Panc1 (cell line): ENCODE measurements at regions not wholly inside any gene's neighbourhood (a gene's known extent, or its start where the extent isn't known, plus 50 kb on each side); places are given as distances from the start of the nearest gene placed in this dataset.
"Not testable (repeated sequence)": the region's sequence is repeated elsewhere in the genome, so short reads cannot be mapped to it uniquely, and the experiment has no call there.

Experiments used
- ATAC-seq: fragments of 200-7000 bp; cut with Tn5 transposase; 2 replicates; pipeline ENCODE4 v1.9.1; 2020; ENCODE audit warnings: mild to moderate bottlenecking, moderate library complexity
- BruUV-seq: library from RNA; stranded (reverse); fragments of 400-500 nt; replicated peaks from 2 replicates; lab custom pipeline; 2021; lab: Mats Ljungman, UMichigan
- CTCF ChIA-PET: fragments of 300-600 bp; sonication (Branson Sonifier 250); formaldehyde crosslinking; loops from one replicate; lab custom pipeline; 2022; ENCODE audit warnings: antibody characterized with exemption; lab: Charles Lee
- POLR2A ChIA-PET: fragments of 300-600 bp; sonication (Branson Sonifier 250); formaldehyde crosslinking; loops from one replicate; lab custom pipeline; 2022; ENCODE audit warnings: antibody characterized with exemption; lab: Charles Lee
- DNase-seq: peaks from one replicate; pipeline ENCODE4 v3.0.0-alpha.2; 2010; ENCODE audit warnings: low read depth, low spot score
- H3K27ac ChIP-seq: 2 replicates; pipeline ENCODE4 v1.5.1; 2011; ENCODE audit warnings: mild to moderate bottlenecking, low read length, inconsistent platforms
- H3K27me3 ChIP-seq: fragments of 200-500 bp; sonication (Bioruptor generic); 2 replicates; pipeline ENCODE4 v1.6.0; 2014; ENCODE audit warnings: low read length, inconsistent platforms; ENCODE audit not compliant: control insufficient read depth, insufficient read depth
- H3K36me3 ChIP-seq: fragments of 200-500 bp; sonication (Bioruptor generic); 2 replicates; pipeline ENCODE4 v1.5.1; 2014; ENCODE audit warnings: inconsistent platforms, mild to moderate bottlenecking, low read length, moderate library complexity; ENCODE audit not compliant: control insufficient read depth, insufficient read depth
- H3K4me1 ChIP-seq: 2 replicates; pipeline ENCODE4 v1.5.1; 2011; ENCODE audit warnings: inconsistent platforms, mild to moderate bottlenecking, low read length, moderate library complexity; ENCODE audit not compliant: control insufficient read depth, insufficient read depth
- H3K4me3 ChIP-seq, 2 experiments: 2 replicates each; pipeline ENCODE4 v1.5.1; 2011 to 2012; ENCODE audit warnings: low read depth in 2 of 2, low read length in 2 of 2, mild to moderate bottlenecking in 2 of 2, inconsistent platforms in 1 of 2, moderate library complexity in 1 of 2
- H3K9me3 ChIP-seq: fragments of 200-500 bp; sonication (Bioruptor generic); 2 replicates; pipeline ENCODE4 v1.5.1; 2014; ENCODE audit warnings: low read depth, mild to moderate bottlenecking, inconsistent platforms, low read length, moderate library complexity; ENCODE audit not compliant: control insufficient read depth, insufficient read depth
- POLR2AphosphoS5 ChIP-seq: IDR thresholded peaks from 2 replicates; pipeline ENCODE4 v1.6.1; 2012; ENCODE audit warnings: mild to moderate bottlenecking, low read depth, low read length, moderate library complexity
- REST ChIP-seq, 2 experiments: IDR thresholded peaks; 2 replicates each; pipeline ENCODE4 v1.6.1; 2011 to 2012; ENCODE audit warnings: low read depth in 2 of 2, control low read depth in 1 of 2, low read length in 1 of 2, mild to moderate bottlenecking in 1 of 2, moderate library complexity in 1 of 2; ENCODE audit not compliant: insufficient read depth in 1 of 2
- SIN3A ChIP-seq: IDR thresholded peaks from 2 replicates; pipeline ENCODE4 v1.6.1; 2012; ENCODE audit warnings: low read depth, mild to moderate bottlenecking, low read length, moderate library complexity, borderline replicate concordance; ENCODE audit not compliant: insufficient read depth
- TCF7L2 ChIP-seq: IDR thresholded peaks from 2 replicates; pipeline ENCODE4 v1.6.1; 2011; ENCODE audit warnings: mild to moderate bottlenecking, low read depth, low read length, inconsistent platforms
- in situ Hi-C: cut with HindIII; loops from 2 replicates; pipeline ENCODE4 v1.10.0; 2016; ENCODE audit warnings: low sequenced_read_pairs, low pct_unique_long_range_greater_than_20kb
- intact Hi-C: fragments of 100-400 bp; cut with micrococcal nuclease; formaldehyde crosslinking; loops from one replicate; pipeline ENCODE4 v1.10.0; 2022; ENCODE audit not compliant: unreplicated experiment
- TF ChIP-seq, protein P1 (sequence below): fragments of 450-650 bp; IDR thresholded peaks from 2 replicates; pipeline ENCODE4 v1.5.1; 2017; ENCODE audit warnings: mild to moderate bottlenecking

DNA sequence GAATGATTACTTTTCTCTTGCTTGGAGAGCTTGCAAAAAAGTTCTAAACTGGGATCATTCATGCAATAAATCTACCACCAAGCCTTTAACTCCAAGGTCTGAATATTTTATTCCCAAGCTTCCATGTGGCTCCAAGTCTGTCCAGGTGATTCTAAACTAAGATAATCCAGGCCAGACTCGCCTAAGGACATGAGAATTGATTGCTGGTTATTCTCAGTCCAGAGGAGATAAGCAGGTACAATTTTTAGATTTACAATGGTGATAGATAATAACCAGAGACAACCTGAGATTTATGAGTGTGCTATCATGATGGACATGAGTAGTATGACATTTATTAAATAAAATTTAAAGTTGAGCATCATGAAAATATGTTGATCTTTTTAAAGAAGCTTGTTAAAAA lies 156.5 kb upstream of the SPRY2 start:
- H3K9me3 ChIP-seq, result no peaks in the 10 kb centered on the region
- no peak overlapping the region for H3K4me3 ChIP-seq
- no peak overlapping the region for H3K27ac ChIP-seq
- BruUV-seq, result no TSS peak
- no peak for DNase-seq
- intact Hi-C loops (no loop called here), in situ Hi-C loops (no loop called here)
- ATAC-seq, result no peak
- H3K27me3 ChIP-seq, result no peaks in the 10 kb centered on the region
- no peaks in the 10 kb centered on the region for H3K4me1 ChIP-seq
- POLR2A ChIA-PET, result no interaction called here
- H3K36me3 ChIP-seq, result no peaks in the 10 kb centered on the region
- TF ChIP-seq TCF7L2 (no peak), REST (IDR thresholded peaks at IDR 0.05; ENCODE audit: insufficient read depth in 1 of 2, low read depth in 2 of 2, low read length in 1 of 2) (no peak), POLR2AphosphoS5 (no peak), SIN3A (no peak)
- CTCF ChIA-PET, result no interaction called here

GRCh38 chr13:80496721-80497397 lies 155.9 kb upstream of the SPRY2 start:
- BruUV-seq, result no TSS peak
- Histone ChIP-seq H3K27ac (no peak overlapping the region), H3K27me3 (no peaks in the 10 kb centered on the region), H3K36me3 (no peaks in the 10 kb centered on the region), H3K4me1 (no peaks in the 10 kb centered on the region), H3K4me3 (no peak overlapping the region), H3K9me3 (no peaks in the 10 kb centered on the region)
- in situ Hi-C loops (no loop called here), intact Hi-C loops (no loop called here)
- ChIA-PET POLR2A (no interaction called here), CTCF (no interaction called here)
- no peak for TF ChIP-seq SIN3A
- no peak for TF ChIP-seq REST (IDR thresholded peaks at IDR 0.05; ENCODE audit: insufficient read depth in 1 of 2, low read depth in 2 of 2, low read length in 1 of 2)
- TF ChIP-seq TCF7L2, result no peak
- no peak for TF ChIP-seq POLR2AphosphoS5
- TF ChIP-seq, protein P1, sequence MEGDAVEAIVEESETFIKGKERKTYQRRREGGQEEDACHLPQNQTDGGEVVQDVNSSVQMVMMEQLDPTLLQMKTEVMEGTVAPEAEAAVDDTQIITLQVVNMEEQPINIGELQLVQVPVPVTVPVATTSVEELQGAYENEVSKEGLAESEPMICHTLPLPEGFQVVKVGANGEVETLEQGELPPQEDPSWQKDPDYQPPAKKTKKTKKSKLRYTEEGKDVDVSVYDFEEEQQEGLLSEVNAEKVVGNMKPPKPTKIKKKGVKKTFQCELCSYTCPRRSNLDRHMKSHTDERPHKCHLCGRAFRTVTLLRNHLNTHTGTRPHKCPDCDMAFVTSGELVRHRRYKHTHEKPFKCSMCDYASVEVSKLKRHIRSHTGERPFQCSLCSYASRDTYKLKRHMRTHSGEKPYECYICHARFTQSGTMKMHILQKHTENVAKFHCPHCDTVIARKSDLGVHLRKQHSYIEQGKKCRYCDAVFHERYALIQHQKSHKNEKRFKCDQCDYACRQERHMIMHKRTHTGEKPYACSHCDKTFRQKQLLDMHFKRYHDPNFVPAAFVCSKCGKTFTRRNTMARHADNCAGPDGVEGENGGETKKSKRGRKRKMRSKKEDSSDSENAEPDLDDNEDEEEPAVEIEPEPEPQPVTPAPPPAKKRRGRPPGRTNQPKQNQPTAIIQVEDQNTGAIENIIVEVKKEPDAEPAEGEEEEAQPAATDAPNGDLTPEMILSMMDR, result no peak
- ATAC-seq, result no peak
- no peak for DNase-seq

DNA sequence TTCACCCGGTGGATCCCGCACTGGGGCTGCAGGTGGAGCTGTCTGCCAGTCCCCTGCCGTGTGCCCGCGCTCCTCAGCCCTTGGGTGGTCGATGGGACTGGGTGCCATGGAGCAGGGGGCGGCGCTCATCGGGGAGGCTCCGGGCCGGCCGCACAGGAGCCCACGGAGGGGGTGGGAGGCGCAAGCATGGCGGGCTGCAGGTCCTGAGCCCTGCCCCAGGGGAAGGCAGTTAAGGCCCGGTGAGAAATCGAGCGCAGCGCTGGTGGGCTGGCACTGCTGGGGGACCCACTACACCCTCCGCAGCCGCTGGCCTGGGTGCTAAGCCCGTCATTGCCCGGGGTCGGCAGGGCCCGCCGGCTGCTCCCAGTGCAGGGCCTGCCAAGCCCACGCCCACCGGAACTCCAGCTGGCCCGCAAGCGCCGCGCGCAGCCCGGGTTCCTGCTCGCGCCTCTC lies 149.6 kb upstream of the SPRY2 start:
- H3K36me3 ChIP-seq, H3K27me3 ChIP-seq, H3K27ac ChIP-seq, CTCF ChIA-PET, H3K4me3 ChIP-seq, in situ Hi-C loops, ATAC-seq, H3K4me1 ChIP-seq, intact Hi-C loops, BruUV-seq, H3K9me3 ChIP-seq, POLR2A ChIA-PET, DNase-seq: not testable (repeated sequence)
